ENCODE measurements at regions not wholly inside any gene's neighbourhood (a gene's known extent, or its start where the extent isn't known, plus 50 kb on each side); places are given as distances from the start of the nearest gene placed in this dataset.
"Not testable (repeated sequence)": the region's sequence is repeated elsewhere in the genome, so short reads cannot be mapped to it uniquely, and the experiment has no call there.

DNA sequence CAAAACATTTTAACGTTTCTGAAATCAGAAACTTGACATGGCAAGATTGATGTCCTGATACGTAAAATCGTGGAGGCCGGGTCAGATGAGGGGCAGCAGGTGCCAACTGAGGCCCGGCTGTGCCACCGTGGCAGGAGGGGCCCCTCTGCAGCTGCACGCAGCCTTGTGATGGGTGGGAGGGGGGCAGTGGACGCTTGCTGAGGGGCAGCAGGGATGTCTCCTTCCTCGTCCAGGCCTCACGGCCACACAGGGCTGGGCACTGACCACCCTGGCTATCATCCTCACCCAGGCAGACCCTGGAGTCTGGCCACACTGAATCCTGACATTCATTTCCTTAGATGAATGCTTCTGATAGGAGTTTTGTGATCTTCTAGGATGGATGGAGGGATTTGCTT lies 114.7 kb downstream of the ERMARD start:
- no peak for DNase-seq (ENCODE audit: low read depth)

GRCh38 chr6:169865346-169866139 lies 114.1 kb downstream of the ERMARD start:
- DNase-seq (ENCODE audit: low read depth), result no peak

DNA sequence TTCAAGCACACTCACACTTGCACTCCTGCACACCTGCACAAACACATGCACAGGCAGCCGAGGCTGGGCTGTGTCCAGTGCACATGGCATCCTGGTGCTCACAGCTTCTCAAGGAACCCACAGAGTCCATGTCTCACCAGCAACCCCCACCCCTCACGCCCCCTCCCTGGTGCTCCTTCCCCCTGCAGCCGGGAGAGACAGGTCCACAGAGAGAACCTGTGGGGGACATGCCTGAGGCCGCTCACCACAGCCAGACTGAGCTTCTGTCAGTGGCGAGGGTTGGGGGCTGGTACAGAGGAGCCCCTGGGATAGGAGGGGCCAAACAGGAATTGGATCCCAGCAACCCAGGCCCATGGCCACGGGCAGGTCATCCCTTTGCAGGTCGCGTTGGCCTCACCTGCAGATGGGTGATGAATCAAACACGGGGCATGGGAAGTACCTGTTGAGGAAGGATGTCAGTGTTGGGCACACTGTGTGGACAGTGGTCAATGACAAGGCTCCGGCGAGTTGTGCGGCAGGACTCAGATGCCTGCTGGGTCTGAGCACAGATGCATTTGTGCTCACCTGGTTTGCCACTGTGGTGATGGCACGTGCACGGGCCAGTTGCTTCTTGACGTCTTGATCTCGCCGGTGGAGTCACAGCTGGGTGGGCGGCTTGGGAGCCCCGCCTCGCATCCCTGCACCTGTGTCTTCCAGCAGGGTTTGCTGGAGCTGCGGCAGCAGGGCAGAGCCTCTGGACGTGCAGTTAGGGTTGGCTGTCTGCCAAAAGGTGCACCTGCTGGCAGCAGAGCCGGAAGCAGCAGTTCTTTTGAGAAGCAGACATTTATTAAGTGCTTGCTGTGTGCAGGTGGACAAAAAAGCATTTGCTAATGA lies 113.0 kb downstream of the ERMARD start:
- no peak for DNase-seq (ENCODE audit: low read depth)

DNA sequence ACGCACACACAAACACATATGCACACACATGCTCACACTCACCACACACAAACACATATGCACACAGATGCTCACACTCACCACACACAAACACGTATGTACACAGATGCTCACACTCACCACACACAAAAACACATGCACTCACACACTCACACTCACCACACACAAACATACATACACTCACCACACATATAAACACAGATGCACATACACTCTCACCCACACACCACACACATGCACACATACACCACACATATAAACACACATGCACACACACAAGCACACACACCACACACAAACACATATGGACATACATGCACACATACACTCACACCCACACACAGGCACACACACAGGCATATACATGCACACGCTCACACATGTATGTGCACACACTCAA lies 112.3 kb downstream of the ERMARD start:
- no peak for DNase-seq (ENCODE audit: low read depth)

DNA sequence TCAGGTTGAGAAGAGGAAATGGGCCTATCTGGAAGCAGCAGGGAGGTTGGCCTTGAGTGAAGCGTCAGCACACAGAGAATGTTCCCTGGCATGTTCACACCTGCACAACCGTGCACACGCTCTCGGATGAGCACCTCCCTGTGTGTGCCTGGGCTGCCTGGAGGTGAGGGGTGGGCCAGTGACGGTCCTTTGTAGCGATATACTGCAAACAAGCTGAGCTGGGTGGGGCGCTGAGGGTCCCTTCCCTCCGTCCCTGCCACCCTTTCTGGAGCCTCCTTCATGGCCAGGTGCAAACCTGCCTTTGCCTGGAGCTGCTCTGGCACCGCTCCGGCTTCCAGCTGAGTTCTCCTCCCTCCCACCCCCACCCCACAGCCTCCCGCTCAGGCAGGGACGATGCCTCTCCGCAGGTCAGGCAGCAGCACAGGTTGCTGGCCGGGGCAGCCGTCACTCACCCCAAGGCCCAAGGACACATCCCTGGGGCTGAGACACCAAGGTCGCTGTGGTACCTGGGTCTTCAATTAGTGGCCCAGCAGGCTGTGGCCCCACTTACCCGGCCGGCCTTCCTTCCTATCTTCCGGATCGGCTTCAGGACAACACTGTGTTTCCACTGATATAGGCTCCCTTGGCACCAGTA lies 111.6 kb downstream of the ERMARD start:
- DNase-seq (ENCODE audit: low read depth), result no peak

- DNase-seq (ENCODE audit: low read depth), result no peak
These were observed 110.8 kb downstream of the ERMARD start for GRCh38 chr6:169862043-169862891.

DNA sequence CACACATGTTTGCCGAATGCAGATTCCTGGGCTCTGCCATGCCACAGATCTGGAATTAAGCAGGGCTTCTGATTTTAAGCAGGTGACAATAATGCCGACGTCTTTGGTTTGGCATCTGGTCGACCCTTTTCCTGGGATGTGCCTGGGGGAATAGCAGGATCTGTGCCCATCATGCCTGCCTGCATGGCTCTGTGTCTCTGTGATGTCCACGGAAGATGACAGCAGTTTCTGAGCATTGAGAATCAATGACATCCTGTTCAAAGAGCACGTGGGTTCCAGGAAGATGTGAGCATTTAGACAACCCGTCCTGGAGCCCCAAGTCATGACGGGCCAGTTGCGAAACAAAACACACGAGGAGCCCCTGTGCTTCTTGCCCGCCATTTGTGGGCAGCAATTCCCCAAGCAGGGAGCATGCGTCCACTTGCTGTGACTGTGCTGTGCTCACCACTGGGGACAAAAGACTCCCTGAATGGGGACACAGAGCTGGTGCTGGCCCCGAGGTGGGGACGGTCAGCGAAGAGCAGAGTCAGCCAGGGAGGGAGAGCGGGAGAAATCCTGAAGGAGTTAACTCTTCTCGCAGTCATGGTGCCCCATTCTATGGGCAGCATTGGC lies 110.1 kb downstream of the ERMARD start:
- DNase-seq (ENCODE audit: low read depth), result no peak

- no peak for DNase-seq (ENCODE audit: low read depth)
These were observed 108.7 kb downstream of the ERMARD start for GRCh38 chr6:169859978-169860703.

DNA sequence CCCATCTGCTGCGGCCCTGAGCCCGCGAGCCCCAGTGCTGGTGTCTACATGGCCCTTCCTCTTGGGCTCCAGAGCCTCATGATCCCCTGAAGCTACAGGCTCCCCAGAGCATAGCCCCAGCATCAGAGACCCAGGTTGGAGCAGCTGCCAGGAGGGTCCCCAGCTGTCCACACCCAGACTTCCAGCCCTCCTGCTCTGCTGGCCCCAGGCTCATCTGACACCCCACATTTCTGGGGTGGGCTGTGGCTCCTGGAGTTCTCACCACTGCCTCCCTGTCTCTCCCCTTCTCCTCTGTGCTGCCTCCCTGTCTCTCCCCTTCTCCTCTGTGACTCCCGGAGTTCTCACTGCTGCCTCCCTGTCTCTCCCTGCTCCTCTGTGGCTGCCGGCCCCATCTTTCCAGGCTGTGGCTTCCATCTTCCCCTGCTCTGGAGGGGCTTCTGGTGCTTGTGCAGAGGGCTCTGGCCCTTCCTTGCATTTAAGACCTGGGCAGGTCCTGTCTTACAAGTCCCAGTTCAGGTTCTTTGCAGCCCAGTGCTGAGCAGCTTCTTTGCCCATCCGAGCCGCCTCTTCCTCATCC lies 108.1 kb downstream of the ERMARD start:
- no peak for DNase-seq (ENCODE audit: low read depth)

DNA sequence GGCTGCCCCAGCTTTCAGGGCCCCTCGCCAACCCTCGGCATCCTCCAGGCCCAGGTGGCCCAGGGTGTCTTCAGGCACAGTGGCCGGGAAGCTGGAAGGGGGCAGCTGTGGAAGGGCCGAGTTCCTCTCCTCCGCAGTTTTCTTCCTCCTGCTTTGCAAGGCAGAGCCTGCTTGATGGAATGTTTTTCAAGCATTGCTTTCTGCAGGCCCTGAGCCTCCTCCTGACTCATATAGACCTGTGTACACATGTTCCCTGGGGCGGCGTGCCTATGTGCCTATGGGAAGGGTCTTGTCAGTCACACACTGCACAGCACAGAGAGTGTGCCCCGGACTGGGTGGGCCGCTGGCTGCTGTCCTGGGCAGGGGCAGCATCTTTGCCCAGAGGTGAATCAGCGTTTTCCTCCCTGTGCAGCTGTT lies 107.5 kb downstream of the ERMARD start:
- no peak for DNase-seq (ENCODE audit: low read depth)

DNA sequence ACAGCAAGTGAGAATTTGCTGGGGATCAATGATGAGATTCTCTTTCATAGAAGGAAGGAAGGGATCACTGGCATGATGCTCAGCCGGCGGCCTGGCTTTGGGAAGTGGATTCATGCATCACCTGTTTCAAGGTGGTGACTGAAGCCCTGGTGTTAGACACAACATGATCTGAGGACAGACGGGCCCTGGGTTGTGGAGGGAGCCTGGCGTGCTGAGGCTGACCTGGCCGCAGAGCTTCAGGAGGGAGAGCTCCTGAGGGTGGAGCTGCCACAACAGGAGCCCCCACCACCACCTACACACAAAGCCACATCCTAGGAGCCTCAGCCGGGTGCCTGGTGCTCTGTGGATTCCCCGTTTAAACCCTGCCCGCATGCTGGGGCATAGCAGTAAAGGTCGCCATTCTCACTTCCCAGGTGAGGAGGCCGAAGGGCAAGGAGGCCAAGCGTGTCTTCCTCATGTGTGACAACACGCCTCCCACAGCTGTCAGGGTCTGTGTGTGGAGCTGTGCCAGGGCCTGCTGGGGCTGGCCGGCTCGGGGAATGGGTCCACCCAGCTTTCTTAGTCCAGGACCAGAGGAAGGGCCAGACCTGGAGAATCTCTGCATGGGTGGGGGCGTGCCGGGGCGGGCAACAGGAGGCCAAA lies 107.0 kb downstream of the ERMARD start:
- DNase-seq (ENCODE audit: low read depth), result no peak

DNA sequence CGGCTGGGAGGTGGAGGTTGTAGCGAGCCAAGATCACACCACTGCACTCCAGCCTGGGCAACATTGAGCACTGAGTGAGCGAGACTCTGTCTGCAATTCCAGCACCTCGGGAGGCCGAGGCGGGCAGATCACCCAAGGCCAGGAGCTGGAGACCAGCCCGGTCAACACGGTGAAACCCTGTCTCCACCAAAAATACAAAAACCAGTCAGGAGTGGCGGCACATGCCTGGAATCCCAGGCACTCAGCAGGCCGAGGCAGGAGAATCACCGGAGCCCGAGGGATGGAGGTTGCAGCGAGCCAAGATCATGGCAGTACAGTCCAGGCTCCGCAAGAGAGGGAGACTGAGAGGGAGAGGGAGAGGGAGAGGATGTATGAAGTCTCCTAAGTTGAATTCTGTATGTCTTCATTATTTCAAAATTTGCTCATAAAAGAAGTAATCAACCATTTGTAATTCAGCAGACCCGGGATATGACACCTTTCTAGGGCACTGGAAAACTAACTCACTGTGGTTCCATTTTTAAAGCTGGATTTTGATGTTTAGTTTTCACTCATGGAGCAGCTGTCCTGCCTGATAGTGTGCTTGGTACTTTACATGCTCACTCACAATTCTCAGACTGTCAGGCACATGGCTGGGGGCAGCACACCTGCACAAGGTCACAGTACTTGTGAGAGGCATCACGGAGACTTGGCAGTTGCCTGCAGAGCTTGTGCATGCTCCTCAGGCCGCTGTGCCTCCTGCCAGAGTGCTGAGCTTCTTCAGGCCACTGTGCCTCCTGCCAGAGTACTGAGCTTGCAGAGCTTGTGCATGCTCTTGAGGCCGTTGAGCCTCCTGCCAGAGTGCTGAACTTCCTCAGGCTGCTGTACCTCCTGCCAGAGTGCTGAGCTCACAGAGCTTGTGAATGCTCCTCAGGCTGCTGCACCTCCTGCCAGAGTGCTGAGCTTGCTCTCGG lies 106.2 kb downstream of the ERMARD start:
- no peak for DNase-seq (ENCODE audit: low read depth)

DNA sequence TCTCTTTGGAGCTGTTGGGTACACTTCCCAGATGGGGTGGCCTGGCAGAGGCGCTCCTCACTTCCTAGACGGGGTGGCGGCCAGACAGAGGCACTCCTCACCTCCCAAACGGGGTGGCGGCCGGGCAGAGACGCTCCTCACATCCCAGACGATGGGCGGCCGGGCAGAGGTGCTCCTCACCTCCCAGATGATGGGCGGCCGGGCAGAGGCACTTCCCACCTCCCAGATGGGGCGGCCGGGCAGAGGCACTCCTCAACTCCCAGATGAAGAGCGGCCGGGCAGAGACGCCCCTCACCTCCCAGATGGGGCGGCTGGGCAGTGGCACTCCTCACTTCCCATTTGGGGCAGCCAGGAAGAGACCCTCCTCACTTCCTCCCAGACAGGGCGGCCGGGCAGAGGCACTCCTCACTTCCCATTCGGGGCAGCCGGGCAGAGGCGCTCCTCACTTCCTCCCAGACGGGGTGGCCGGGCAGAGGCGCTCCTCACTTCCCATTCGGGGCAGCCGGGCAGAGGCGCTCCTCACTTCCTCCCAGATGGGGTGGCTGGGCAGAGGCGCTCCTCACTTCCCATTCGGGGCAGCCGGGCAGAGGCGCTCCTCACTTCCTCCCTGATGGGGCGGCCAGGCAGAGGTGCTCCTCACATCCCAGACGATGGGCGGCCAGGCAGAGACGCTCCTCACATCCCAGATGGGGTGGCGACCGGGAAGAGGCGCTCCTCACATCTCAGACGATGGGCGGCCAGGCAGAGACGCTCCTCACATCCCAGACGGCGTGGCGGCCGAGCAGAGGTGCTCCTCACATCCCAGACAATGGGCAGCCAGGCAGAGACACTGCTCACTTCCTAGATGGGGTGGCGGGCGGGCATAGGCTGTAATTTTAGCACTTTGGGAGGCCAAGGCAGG lies 105.3 kb downstream of the ERMARD start:
- DNase-seq (ENCODE audit: low read depth), result not testable (repeated sequence)

GRCh38 chr6:169854813-169855212 lies 103.4 kb downstream of the ERMARD start:
- no peak for DNase-seq (ENCODE audit: low read depth)

- no peak for DNase-seq (ENCODE audit: low read depth)
These were observed 102.8 kb downstream of the ERMARD start for GRCh38 chr6:169854083-169854725.

GRCh38 chr6:169853196-169854082 lies 102.0 kb downstream of the ERMARD start:
- DNase-seq (ENCODE audit: low read depth), result no peak
